ENCODE measurements at regions not wholly inside any gene's neighbourhood (a gene's known extent, or its start where the extent isn't known, plus 50 kb on each side); places are given as distances from the start of the nearest gene placed in this dataset.

- DNase-seq = no peak
- 68 to 86% (median 82%) methylated on average over 7 of the region's 7 CpGs for WGBS, 5 donors
- no peaks in the 10 kb centered on the region for H3K36me3 ChIP-seq
- H3K27me3 ChIP-seq = peaks cover 0 to 20% (median 0%) of the 10 kb centered on the region in 3 donors
- no peak overlapping the region for H3K27ac ChIP-seq
- intact Hi-C loops (cut with DNase I; ENCODE audit: low total_unique reads) = loop anchor here (5.0 kb wide), 1 partner anchor 393 kb away; no protein-coding TSS in a partner anchor
- H3K4me3 ChIP-seq = no peak overlapping the region
- no peaks in the 10 kb centered on the region for H3K4me1 ChIP-seq
- no peaks in the 10 kb centered on the region for H3K9me3 ChIP-seq
- TF ChIP-seq POLR2A (IDR thresholded peaks at IDR 0.05) (no peak), POLR2AphosphoS5 (IDR thresholded peaks at IDR 0.05) (no peak), CTCF (IDR thresholded peaks at IDR 0.05) (no peak), EP300 (IDR thresholded peaks at IDR 0.05) (no peak)
Observed at GRCh38 chrX:110454336-110454735, 95.7 kb downstream of the RTL9 start.

- Histone ChIP-seq H3K9me3 (peaks cover 0 to 4% (median 1%) of the 10 kb centered on the region in 4 donors), H3K27ac (no peak overlapping the region), H3K36me3 (no peaks in the 10 kb centered on the region), H3K4me1 (no peaks in the 10 kb centered on the region), H3K4me3 (no peak overlapping the region), H3K27me3 (no peaks in the 10 kb centered on the region)
- TF ChIP-seq POLR2AphosphoS5 (IDR thresholded peaks at IDR 0.05) (no peak), POLR2A (IDR thresholded peaks at IDR 0.05) (no peak)
- DNase-seq = no peak
- intact Hi-C loops (cut with DNase I; ENCODE audit: low total_unique reads) = no loop called here
Observed at GRCh38 chrX:110462957-110463356, 104.3 kb downstream of the RTL9 start.

- WGBS, 5 donors = 64 to 97% (median 85%) methylated on average over 2 of the region's 2 CpGs
- Histone ChIP-seq H3K4me3 (no peak overlapping the region), H3K9me3 (peaks cover 0 to 4% (median 1%) of the 10 kb centered on the region in 4 donors), H3K27me3 (peaks cover 0 to 5% (median 0%) of the 10 kb centered on the region in 3 donors), H3K4me1 (no peaks in the 10 kb centered on the region), H3K27ac (no peak overlapping the region), H3K36me3 (no peaks in the 10 kb centered on the region)
- intact Hi-C loops (cut with DNase I; ENCODE audit: low total_unique reads) = no loop called here
- TF ChIP-seq CTCF (IDR thresholded peaks at IDR 0.05) = no peak
- no peak for TF ChIP-seq POLR2AphosphoS5 (IDR thresholded peaks at IDR 0.05)
- TF ChIP-seq POLR2A (IDR thresholded peaks at IDR 0.05) = no peak
- TF ChIP-seq EP300 (IDR thresholded peaks at IDR 0.05) = no peak
- DNase-seq = no peak
Observed at GRCh38 chrX:110466790-110467189, 108.1 kb downstream of the RTL9 start.

GRCh38 chrX:110472265-110472664 lies 113.6 kb downstream of the RTL9 start:
- 82 to 98% (median 91%) methylated on average over 3 of the region's 3 CpGs for WGBS, 5 donors
- no peak overlapping the region for H3K4me3 ChIP-seq
- H3K27ac ChIP-seq = no peak overlapping the region
- intact Hi-C loops (cut with DNase I; ENCODE audit: low total_unique reads) = no loop called here
- H3K9me3 ChIP-seq = peaks cover 0 to 5% (median 1%) of the 10 kb centered on the region in 4 donors
- DNase-seq = no peak
- no peaks in the 10 kb centered on the region for H3K36me3 ChIP-seq
- TF ChIP-seq POLR2A (IDR thresholded peaks at IDR 0.05) (no peak), CTCF (IDR thresholded peaks at IDR 0.05) (no peak), POLR2AphosphoS5 (IDR thresholded peaks at IDR 0.05) (no peak), EP300 (IDR thresholded peaks at IDR 0.05) (no peak)
- H3K27me3 ChIP-seq = peaks cover 0 to 14% (median 5%) of the 10 kb centered on the region in 3 donors
- H3K4me1 ChIP-seq = no peaks in the 10 kb centered on the region

- 59 to 86% (median 75%) methylated on average over 4 to 5 of the region's 5 CpGs; no CpG with 5 or more reads in 1 of the 5 donors for WGBS, 5 donors
- no peak for DNase-seq
- intact Hi-C loops (cut with DNase I; ENCODE audit: low total_unique reads) = no loop called here
- no peak overlapping the region for H3K27ac ChIP-seq
- no peak overlapping the region for H3K4me3 ChIP-seq
- peaks cover 0 to 18% (median 0%) of the 10 kb centered on the region in 3 donors for H3K27me3 ChIP-seq
- no peaks in the 10 kb centered on the region for H3K4me1 ChIP-seq
- TF ChIP-seq EP300 (IDR thresholded peaks at IDR 0.05) (no peak), CTCF (IDR thresholded peaks at IDR 0.05) (no peak), POLR2A (IDR thresholded peaks at IDR 0.05) (no peak), POLR2AphosphoS5 (IDR thresholded peaks at IDR 0.05) (no peak)
- H3K9me3 ChIP-seq = peaks cover 0 to 4% (median under 1%) of the 10 kb centered on the region in 4 donors
- H3K36me3 ChIP-seq = no peaks in the 10 kb centered on the region
Observed at GRCh38 chrX:110477593-110478228, 119.1 kb downstream of the RTL9 start.
